ENCODE measurements at regions not wholly inside any gene's neighbourhood (a gene's known extent, or its start where the extent isn't known, plus 50 kb on each side); places are given as distances from the start of the nearest gene placed in this dataset.
"Not testable (repeated sequence)": the region's sequence is repeated elsewhere in the genome, so short reads cannot be mapped to it uniquely, and the experiment has no call there.

DNA sequence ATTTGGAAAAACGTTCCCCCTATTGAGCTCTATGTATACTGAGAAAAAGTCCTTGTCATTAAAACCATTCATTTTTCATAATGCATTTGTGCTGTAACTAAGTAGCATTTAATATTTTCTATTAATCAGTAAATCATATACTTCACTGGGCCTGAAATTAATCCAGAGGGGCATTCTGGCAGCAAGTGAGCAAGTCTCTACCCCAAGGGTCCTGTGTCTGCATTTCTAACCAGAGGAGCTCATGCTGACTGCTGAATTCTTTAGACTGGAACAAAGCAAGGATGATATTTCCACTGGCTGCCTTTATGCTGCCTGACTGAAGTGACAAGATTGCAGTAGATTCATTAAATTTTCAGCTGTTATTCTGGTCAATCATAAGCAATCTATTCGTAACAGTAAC is 246.5 kb downstream of the SLITRK2 start:
- H3K4me3 ChIP-seq: no peak overlapping the region
- TF ChIP-seq, protein P1, sequence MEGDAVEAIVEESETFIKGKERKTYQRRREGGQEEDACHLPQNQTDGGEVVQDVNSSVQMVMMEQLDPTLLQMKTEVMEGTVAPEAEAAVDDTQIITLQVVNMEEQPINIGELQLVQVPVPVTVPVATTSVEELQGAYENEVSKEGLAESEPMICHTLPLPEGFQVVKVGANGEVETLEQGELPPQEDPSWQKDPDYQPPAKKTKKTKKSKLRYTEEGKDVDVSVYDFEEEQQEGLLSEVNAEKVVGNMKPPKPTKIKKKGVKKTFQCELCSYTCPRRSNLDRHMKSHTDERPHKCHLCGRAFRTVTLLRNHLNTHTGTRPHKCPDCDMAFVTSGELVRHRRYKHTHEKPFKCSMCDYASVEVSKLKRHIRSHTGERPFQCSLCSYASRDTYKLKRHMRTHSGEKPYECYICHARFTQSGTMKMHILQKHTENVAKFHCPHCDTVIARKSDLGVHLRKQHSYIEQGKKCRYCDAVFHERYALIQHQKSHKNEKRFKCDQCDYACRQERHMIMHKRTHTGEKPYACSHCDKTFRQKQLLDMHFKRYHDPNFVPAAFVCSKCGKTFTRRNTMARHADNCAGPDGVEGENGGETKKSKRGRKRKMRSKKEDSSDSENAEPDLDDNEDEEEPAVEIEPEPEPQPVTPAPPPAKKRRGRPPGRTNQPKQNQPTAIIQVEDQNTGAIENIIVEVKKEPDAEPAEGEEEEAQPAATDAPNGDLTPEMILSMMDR (IDR thresholded peaks at IDR 0.05): no peak
- no peaks in the 10 kb centered on the region for H3K4me1 ChIP-seq (ENCODE audit: low read depth)
- ATAC-seq (no peak), DNase-seq (no peak)
- no peaks in the 10 kb centered on the region for H3K36me3 ChIP-seq (ENCODE audit: low read depth)
- intact Hi-C loops (cut with DNase I, micrococcal nuclease): no loop called here
- H3K9me3 ChIP-seq: no peaks in the 10 kb centered on the region

DNA sequence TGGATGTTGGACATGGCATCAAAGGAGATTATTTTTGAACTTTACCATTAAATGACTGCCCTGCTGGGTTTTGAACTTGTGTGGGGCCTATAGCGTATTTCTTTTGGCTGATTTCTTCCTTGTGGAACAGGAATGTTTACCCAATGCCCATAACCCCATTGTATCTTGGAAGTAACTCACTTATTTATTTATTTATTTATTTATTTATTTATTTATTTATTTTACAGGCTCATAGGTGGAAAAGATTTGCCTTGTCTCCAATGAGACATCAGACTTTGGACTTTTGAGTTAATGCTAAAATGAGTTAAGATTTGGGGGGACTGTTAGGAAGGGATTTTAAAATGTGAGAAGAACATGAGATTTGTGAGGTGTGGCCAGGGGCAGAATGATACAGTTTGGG is 273.1 kb downstream of the SLITRK2 start:
- Histone ChIP-seq H3K4me1 (ENCODE audit: low read depth) (no peaks in the 10 kb centered on the region), H3K4me3 (no peak overlapping the region), H3K36me3 (ENCODE audit: low read depth) (no peaks in the 10 kb centered on the region), H3K9me3 (no peaks in the 10 kb centered on the region)
- TF ChIP-seq, protein P1 (IDR thresholded peaks at IDR 0.05): no peak
- DNase-seq (no peak), ATAC-seq (no peak)
- intact Hi-C loops (cut with DNase I, micrococcal nuclease): no loop called here

DNA sequence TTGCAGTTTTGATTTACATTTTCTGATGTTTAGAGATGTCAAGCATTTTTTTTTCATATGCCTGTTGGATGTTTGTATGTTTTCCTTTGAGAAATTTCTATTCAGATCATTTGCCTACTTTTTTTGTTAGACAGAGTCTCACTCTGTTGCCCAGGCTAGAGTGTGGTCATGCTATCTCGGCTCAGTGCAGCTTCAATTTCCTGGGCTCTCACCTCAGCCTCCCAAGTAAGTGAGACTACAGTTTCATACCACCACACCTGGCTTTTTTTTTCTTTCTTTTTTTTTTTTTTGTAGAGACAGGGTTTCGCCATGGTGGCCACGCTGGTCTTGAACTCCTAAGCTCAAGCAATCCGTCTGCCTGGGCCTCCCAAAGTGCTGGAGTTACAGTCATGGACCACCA is 291.7 kb downstream of the SLITRK2 start:
- Histone ChIP-seq H3K9me3 (no peaks in the 10 kb centered on the region), H3K4me3 (no peak overlapping the region), H3K4me1 (ENCODE audit: low read depth) (no peaks in the 10 kb centered on the region), H3K36me3 (ENCODE audit: low read depth) (no peaks in the 10 kb centered on the region)
- ATAC-seq (no peak), DNase-seq (no peak)
- TF ChIP-seq, protein P1 (IDR thresholded peaks at IDR 0.05): no peak
- intact Hi-C loops (cut with DNase I, micrococcal nuclease): no loop called here

DNA sequence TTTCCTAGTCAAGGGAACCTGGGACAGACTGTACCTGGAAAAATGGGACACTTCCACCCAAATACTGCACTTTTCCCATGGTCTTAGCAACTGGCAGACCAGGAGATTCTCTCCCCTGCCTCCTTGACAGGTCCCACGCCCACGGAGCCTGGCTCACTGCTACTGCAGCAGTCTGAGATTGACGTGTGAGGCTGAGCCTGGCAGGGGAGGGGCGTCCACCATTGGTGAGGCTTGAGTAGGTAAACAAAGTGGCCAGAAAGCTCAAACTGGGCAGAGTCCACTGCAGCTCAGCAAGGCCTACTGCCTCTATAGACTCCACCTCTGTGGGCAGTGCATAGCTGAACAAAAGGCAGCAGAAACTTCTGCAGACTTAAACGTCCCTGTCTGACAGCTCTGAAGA is 301.4 kb downstream of the SLITRK2 start:
- H3K9me3 ChIP-seq; H3K36me3 ChIP-seq (ENCODE audit: low read depth); H3K4me3 ChIP-seq; intact Hi-C loops (cut with DNase I, micrococcal nuclease); ATAC-seq; H3K4me1 ChIP-seq (ENCODE audit: low read depth): not testable (repeated sequence)
- DNase-seq: peak in 1 of 3 donors; percentile 1

DNA sequence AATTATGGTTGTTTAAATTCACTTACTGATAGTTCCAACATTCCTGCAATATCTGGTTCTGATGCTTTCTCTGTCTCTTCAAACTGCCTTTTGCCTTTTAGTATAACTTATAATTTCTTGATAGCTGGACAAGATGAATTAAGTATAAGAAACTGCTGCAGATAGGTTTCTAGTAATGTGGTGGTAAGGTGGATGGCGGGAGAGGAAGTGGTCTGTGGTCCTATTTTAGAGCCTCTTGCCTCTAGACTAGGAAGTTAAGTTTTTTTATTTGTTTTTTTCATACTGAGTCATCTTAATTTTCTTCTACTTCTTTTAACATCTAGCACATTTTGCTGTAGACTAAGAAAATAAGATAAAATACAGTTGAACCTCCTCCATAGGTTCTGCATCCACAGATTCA is 310.0 kb downstream of the SLITRK2 start:
- DNase-seq: no peak
- TF ChIP-seq, protein P1 (IDR thresholded peaks at IDR 0.05): no peak
- Histone ChIP-seq H3K9me3 (no peaks in the 10 kb centered on the region), H3K4me1 (ENCODE audit: low read depth) (no peaks in the 10 kb centered on the region), H3K36me3 (ENCODE audit: low read depth) (no peaks in the 10 kb centered on the region), H3K4me3 (no peak overlapping the region)
- intact Hi-C loops (cut with DNase I, micrococcal nuclease): no loop called here
- ATAC-seq: no peak

DNA sequence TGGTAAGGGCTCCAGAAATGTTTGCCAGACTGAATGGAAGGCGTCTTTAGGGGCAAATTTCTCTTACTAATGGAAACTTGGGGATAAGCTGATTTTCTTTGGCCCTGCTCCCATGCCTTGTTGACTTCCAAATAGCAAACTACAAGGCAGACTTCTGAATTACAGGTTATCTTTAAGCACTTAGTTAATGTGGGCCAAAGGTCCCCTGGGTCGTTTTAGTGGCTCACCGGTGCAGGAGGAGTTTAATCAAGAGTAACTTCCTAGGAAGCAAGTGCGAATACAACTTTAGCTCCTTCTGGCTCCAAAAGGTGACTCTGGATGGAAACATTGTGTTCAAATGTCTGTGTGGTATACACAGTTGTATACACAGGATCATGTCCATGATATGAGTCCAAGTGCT is 323.6 kb downstream of the SLITRK2 start:
- Histone ChIP-seq H3K4me1 (ENCODE audit: low read depth) (no peaks in the 10 kb centered on the region), H3K36me3 (ENCODE audit: low read depth) (no peaks in the 10 kb centered on the region), H3K4me3 (no peak overlapping the region), H3K9me3 (no peaks in the 10 kb centered on the region)
- intact Hi-C loops (cut with DNase I, micrococcal nuclease): no loop called here
- TF ChIP-seq, protein P1 (IDR thresholded peaks at IDR 0.05): no peak
- ATAC-seq (no peak), DNase-seq (peak in 1 of 3 donors; percentile 5)

All from mucosa of descending colon (tissue), 3 donors.